Mesothelial cell of epicardium (in vitro differentiated cells): ENCODE measurements at regions not wholly inside any gene's neighbourhood (a gene's known extent, or its start where the extent isn't known, plus 50 kb on each side); places are given as distances from the start of the nearest gene placed in this dataset.

Experiments
- DNase-seq, 2 experiments: peaks; one replicate each; pipeline ENCODE4 v3.0.0; 2021; ENCODE audit warnings: low spot score in 2 of 2; ENCODE audit not compliant: unreplicated experiment in 2 of 2
- H3K27ac Mint-ChIP-seq: 2 replicates; pipeline ENCODE4 v1.8.0; 2021; ENCODE audit warnings: mixed read lengths
- H3K27me3 Mint-ChIP-seq: 2 replicates; pipeline ENCODE4 v1.8.0; 2021; ENCODE audit warnings: low read depth, mixed read lengths
- H3K36me3 Mint-ChIP-seq: 2 replicates; pipeline ENCODE4 v1.8.0; 2021; ENCODE audit warnings: mixed read lengths
- H3K4me1 Mint-ChIP-seq: 2 replicates; pipeline ENCODE4 v1.8.0; 2021; ENCODE audit warnings: mixed read lengths
- H3K4me3 Mint-ChIP-seq: 2 replicates; pipeline ENCODE4 v1.8.0; 2021; ENCODE audit warnings: mild to moderate bottlenecking, moderate library complexity, mixed read lengths
- H3K9me3 Mint-ChIP-seq: 2 replicates; pipeline ENCODE4 v1.8.0; 2021; ENCODE audit warnings: mixed read lengths
- CTCF ChIP-seq: fragments of 200-600 bp; sonication (generic); IDR thresholded peaks from one replicate; pipeline ENCODE4 v1.5.0; 2021; ENCODE audit warnings: antibody characterized with exemption; ENCODE audit not compliant: unreplicated experiment

GRCh38 chr5:38666668-38667498 lies 110.4 kb upstream of the LIFR start:
- Mint-ChIP-seq H3K4me1 (peaks cover 9% of the 10 kb centered on the region), H3K4me3 (no peak overlapping the region), H3K9me3 (no peaks in the 10 kb centered on the region), H3K27ac (no peak overlapping the region), H3K27me3 (no peaks in the 10 kb centered on the region), H3K36me3 (no peaks in the 10 kb centered on the region)
- DNase-seq = no peak
- TF ChIP-seq CTCF = no peak

DNA sequence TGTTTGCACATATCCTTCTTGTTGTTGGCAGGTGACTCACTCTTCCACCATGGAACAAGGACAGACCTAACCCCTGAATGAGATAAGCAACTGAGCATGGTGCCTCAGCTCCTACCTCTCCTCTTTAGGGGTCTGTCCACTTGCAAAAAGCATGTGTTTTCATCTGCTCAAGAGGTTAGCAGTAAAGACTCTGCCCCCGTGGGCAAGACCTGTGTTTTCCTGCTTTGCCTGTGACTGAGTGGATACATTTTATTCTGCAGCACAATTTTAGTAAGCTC lies 111.0 kb upstream of the LIFR start:
- no peak overlapping the region for H3K4me3 Mint-ChIP-seq
- no peak for TF ChIP-seq CTCF
- H3K27ac Mint-ChIP-seq = no peak overlapping the region
- H3K27me3 Mint-ChIP-seq = no peaks in the 10 kb centered on the region
- H3K36me3 Mint-ChIP-seq = no peaks in the 10 kb centered on the region
- no peaks in the 10 kb centered on the region for H3K9me3 Mint-ChIP-seq
- no peak for DNase-seq
- H3K4me1 Mint-ChIP-seq = peaks cover 6% of the 10 kb centered on the region

- Mint-ChIP-seq H3K27me3 (no peaks in the 10 kb centered on the region), H3K9me3 (no peaks in the 10 kb centered on the region), H3K27ac (no peak overlapping the region), H3K4me1 (peaks cover 4% of the 10 kb centered on the region), H3K36me3 (no peaks in the 10 kb centered on the region), H3K4me3 (no peak overlapping the region)
- TF ChIP-seq CTCF = no peak
- DNase-seq = no peak
Measured at GRCh38 chr5:38669361-38669880, 113.0 kb upstream of the LIFR start.

DNA sequence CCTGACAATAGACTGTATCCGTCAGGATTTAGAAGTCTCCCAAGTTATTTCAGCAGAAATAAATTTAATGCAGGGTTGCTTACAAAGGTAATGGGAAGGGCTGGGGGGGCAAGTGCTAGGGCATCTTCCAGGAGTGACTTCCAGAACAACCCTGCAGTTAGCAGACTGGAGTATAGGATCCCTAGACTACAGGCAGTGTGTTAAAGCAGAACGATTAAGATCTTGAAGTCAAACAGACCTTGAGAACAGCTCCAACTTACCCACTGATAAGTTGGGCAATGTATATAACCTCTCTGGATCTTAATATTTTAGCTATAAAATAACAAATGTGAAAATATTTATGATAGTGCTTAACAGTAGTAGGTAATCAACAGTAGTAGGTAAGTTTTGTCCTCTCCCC lies 113.6 kb upstream of the LIFR start:
- DNase-seq = no peak
- Mint-ChIP-seq H3K4me3 (no peak overlapping the region), H3K36me3 (no peaks in the 10 kb centered on the region), H3K9me3 (no peaks in the 10 kb centered on the region), H3K4me1 (peaks cover 4% of the 10 kb centered on the region), H3K27me3 (no peaks in the 10 kb centered on the region), H3K27ac (no peak overlapping the region)
- no peak for TF ChIP-seq CTCF

DNA sequence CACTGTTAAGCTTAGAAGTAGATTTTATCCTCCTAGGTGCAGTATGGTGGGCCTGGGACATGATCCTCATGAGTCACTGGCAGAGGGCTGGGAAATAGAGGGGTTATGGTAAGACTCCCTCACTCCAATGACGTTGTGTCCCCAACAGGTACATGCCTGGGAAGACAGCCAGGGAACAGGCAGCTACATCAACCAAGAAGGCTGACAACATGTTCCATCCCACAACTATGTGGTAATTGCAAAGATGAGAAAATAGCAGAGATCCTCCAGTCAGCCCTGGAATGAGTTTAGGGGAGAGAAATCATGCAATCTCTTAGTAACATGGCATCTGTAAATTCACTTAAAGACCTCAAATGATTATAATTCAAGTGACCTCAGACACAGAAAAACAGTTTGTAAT lies 114.4 kb upstream of the LIFR start:
- no peaks in the 10 kb centered on the region for H3K36me3 Mint-ChIP-seq
- no peak for TF ChIP-seq CTCF
- H3K27me3 Mint-ChIP-seq = no peaks in the 10 kb centered on the region
- H3K9me3 Mint-ChIP-seq = no peaks in the 10 kb centered on the region
- no peak overlapping the region for H3K27ac Mint-ChIP-seq
- DNase-seq = no peak
- H3K4me1 Mint-ChIP-seq = peaks cover 4% of the 10 kb centered on the region
- H3K4me3 Mint-ChIP-seq = no peak overlapping the region
